ENCODE measurements at regions not wholly inside any gene's neighbourhood (a gene's known extent, or its start where the extent isn't known, plus 50 kb on each side); places are given as distances from the start of the nearest gene placed in this dataset.

- TF ChIP-seq, protein P1, sequence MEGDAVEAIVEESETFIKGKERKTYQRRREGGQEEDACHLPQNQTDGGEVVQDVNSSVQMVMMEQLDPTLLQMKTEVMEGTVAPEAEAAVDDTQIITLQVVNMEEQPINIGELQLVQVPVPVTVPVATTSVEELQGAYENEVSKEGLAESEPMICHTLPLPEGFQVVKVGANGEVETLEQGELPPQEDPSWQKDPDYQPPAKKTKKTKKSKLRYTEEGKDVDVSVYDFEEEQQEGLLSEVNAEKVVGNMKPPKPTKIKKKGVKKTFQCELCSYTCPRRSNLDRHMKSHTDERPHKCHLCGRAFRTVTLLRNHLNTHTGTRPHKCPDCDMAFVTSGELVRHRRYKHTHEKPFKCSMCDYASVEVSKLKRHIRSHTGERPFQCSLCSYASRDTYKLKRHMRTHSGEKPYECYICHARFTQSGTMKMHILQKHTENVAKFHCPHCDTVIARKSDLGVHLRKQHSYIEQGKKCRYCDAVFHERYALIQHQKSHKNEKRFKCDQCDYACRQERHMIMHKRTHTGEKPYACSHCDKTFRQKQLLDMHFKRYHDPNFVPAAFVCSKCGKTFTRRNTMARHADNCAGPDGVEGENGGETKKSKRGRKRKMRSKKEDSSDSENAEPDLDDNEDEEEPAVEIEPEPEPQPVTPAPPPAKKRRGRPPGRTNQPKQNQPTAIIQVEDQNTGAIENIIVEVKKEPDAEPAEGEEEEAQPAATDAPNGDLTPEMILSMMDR (IDR thresholded peaks at IDR 0.05; ENCODE audit: insufficient read depth, low read length) = no peak
- TF ChIP-seq, protein P2, sequence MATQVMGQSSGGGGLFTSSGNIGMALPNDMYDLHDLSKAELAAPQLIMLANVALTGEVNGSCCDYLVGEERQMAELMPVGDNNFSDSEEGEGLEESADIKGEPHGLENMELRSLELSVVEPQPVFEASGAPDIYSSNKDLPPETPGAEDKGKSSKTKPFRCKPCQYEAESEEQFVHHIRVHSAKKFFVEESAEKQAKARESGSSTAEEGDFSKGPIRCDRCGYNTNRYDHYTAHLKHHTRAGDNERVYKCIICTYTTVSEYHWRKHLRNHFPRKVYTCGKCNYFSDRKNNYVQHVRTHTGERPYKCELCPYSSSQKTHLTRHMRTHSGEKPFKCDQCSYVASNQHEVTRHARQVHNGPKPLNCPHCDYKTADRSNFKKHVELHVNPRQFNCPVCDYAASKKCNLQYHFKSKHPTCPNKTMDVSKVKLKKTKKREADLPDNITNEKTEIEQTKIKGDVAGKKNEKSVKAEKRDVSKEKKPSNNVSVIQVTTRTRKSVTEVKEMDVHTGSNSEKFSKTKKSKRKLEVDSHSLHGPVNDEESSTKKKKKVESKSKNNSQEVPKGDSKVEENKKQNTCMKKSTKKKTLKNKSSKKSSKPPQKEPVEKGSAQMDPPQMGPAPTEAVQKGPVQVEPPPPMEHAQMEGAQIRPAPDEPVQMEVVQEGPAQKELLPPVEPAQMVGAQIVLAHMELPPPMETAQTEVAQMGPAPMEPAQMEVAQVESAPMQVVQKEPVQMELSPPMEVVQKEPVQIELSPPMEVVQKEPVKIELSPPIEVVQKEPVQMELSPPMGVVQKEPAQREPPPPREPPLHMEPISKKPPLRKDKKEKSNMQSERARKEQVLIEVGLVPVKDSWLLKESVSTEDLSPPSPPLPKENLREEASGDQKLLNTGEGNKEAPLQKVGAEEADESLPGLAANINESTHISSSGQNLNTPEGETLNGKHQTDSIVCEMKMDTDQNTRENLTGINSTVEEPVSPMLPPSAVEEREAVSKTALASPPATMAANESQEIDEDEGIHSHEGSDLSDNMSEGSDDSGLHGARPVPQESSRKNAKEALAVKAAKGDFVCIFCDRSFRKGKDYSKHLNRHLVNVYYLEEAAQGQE (IDR thresholded peaks at IDR 0.05; ENCODE audit: insufficient replicate concordance, low read depth) = no peak
- TF ChIP-seq GABPA (IDR thresholded peaks at IDR 0.05; ENCODE audit: low read depth) (no peak), POLR2AphosphoS5 (IDR thresholded peaks at IDR 0.05; ENCODE audit: low read depth) (no peak), SPI1 (IDR thresholded peaks at IDR 0.05; ENCODE audit: borderline replicate concordance, low read depth) (no peak)
- H3K4me3 ChIP-seq (replicated peaks; ENCODE audit: insufficient read depth, low read length) = no peak overlapping the region
- H3K27me3 ChIP-seq (ENCODE audit: insufficient read depth, poor library complexity, severe bottlenecking) = no peaks in the 10 kb centered on the region
- DNase-seq (ENCODE audit: low read depth in 1 of 2, low spot score in 1 of 2) = no peak
- no peak overlapping the region for H3K27ac ChIP-seq (replicated peaks)
Observed at GRCh38 chr4:116885579-116885978, 199.8 kb downstream of the TRAM1L1 start.

GRCh38 chr4:116882503-116882902, 202.9 kb downstream of the TRAM1L1 start:
- Histone ChIP-seq H3K27me3 (ENCODE audit: insufficient read depth, poor library complexity, severe bottlenecking) (no peaks in the 10 kb centered on the region), H3K4me3 (replicated peaks; ENCODE audit: insufficient read depth, low read length) (no peak overlapping the region), H3K27ac (replicated peaks) (no peak overlapping the region)
- no peak for DNase-seq (ENCODE audit: low read depth in 1 of 2, low spot score in 1 of 2)
- TF ChIP-seq POLR2AphosphoS5 (IDR thresholded peaks at IDR 0.05; ENCODE audit: low read depth) = no peak
- TF ChIP-seq, protein P1 (IDR thresholded peaks at IDR 0.05; ENCODE audit: insufficient read depth, low read length) = no peak
- no peak for TF ChIP-seq SPI1 (IDR thresholded peaks at IDR 0.05; ENCODE audit: borderline replicate concordance, low read depth)
- TF ChIP-seq, protein P2 (IDR thresholded peaks at IDR 0.05; ENCODE audit: insufficient replicate concordance, low read depth) = no peak
- TF ChIP-seq GABPA (IDR thresholded peaks at IDR 0.05; ENCODE audit: low read depth) = no peak

DNA sequence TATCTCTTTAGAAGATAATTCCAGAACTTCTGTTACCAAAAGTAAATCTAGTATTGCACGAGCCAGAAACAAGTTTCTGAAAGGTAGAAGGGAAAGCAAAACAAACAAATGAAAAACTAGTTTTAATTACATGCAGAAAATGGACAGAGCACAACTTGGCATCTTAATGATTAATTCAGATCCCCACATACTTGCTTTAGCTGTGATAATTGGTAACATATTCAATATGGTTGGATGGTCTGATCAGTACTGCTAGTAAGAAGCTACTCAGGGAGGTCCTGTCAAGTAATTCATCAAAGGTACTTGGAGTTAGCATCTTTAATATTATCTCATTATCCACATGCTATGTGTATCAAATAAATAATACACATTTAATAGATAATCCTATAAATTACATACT, 204.3 kb downstream of the TRAM1L1 start:
- H3K27ac ChIP-seq (replicated peaks) = no peak overlapping the region
- H3K4me3 ChIP-seq (replicated peaks; ENCODE audit: insufficient read depth, low read length) = no peak overlapping the region
- no peaks in the 10 kb centered on the region for H3K27me3 ChIP-seq (ENCODE audit: insufficient read depth, poor library complexity, severe bottlenecking)
- no peak for TF ChIP-seq SPI1 (IDR thresholded peaks at IDR 0.05; ENCODE audit: borderline replicate concordance, low read depth)
- no peak for TF ChIP-seq POLR2AphosphoS5 (IDR thresholded peaks at IDR 0.05; ENCODE audit: low read depth)
- TF ChIP-seq, protein P2 (IDR thresholded peaks at IDR 0.05; ENCODE audit: insufficient replicate concordance, low read depth) = no peak
- no peak for TF ChIP-seq GABPA (IDR thresholded peaks at IDR 0.05; ENCODE audit: low read depth)
- no peak for DNase-seq (ENCODE audit: low read depth in 1 of 2, low spot score in 1 of 2)

Measured in HL-60 (cell line).